ENCODE measurements at regions not wholly inside any gene's neighbourhood (a gene's known extent, or its start where the extent isn't known, plus 50 kb on each side); places are given as distances from the start of the nearest gene placed in this dataset.

DNA sequence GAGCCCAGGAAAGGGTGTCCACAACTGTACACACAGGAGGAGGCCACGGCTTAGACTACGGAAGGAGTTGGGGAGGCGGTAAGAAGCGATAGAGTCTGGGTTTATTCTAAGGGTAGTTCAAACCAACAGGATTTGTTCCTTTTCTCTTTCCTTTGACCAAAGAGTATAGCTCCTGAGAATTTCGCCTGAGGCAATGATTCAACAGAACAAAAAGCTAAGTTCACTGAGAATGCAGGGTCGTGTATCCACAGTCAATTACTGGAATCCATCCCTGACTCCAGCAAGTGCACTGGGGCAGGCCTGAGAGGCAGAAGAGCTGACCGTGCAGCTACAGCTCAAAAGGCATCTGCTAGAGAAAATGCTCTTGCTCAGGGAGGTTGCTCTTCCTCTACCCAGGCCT, 140.9 kb downstream of the TFCP2L1 start:
- TF ChIP-seq, protein P1, sequence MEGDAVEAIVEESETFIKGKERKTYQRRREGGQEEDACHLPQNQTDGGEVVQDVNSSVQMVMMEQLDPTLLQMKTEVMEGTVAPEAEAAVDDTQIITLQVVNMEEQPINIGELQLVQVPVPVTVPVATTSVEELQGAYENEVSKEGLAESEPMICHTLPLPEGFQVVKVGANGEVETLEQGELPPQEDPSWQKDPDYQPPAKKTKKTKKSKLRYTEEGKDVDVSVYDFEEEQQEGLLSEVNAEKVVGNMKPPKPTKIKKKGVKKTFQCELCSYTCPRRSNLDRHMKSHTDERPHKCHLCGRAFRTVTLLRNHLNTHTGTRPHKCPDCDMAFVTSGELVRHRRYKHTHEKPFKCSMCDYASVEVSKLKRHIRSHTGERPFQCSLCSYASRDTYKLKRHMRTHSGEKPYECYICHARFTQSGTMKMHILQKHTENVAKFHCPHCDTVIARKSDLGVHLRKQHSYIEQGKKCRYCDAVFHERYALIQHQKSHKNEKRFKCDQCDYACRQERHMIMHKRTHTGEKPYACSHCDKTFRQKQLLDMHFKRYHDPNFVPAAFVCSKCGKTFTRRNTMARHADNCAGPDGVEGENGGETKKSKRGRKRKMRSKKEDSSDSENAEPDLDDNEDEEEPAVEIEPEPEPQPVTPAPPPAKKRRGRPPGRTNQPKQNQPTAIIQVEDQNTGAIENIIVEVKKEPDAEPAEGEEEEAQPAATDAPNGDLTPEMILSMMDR (IDR thresholded peaks at IDR 0.05; ENCODE audit: poor library complexity, severe bottlenecking): no peak
- TF ChIP-seq SMC3 (conservative IDR thresholded peaks at IDR 0.05; ENCODE audit: poor library complexity): no peak
- TF ChIP-seq TAF1 (IDR thresholded peaks at IDR 0.05; ENCODE audit: low read depth): no peak
- no peak for TF ChIP-seq EP300 (conservative IDR thresholded peaks at IDR 0.05; ENCODE audit: poor library complexity, severe bottlenecking)
- TF ChIP-seq POLR2AphosphoS5 (IDR thresholded peaks at IDR 0.05): no peak
- TF ChIP-seq RAD21 (conservative IDR thresholded peaks at IDR 0.05): no peak
- TF ChIP-seq EZH2 (IDR thresholded peaks at IDR 0.05; ENCODE audit: borderline replicate concordance, insufficient read depth, low read length, poor library complexity, severe bottlenecking): no peak
- no peak for TF ChIP-seq MXI1 (conservative IDR thresholded peaks at IDR 0.05; ENCODE audit: poor library complexity, severe bottlenecking)

Data from neural cell (in vitro differentiated cells).